HCT116 (cell line): ENCODE measurements at regions not wholly inside any gene's neighbourhood (a gene's known extent, or its start where the extent isn't known, plus 50 kb on each side); places are given as distances from the start of the nearest gene placed in this dataset.

Experiments used
- ATAC-seq: fragments of 200-7000 bp; cut with Tn5 transposase; 2 replicates; pipeline ENCODE4 v1.9.1; 2020; ENCODE audit warnings: mild to moderate bottlenecking, moderate library complexity
- BruUV-seq: library from RNA; stranded (reverse); fragments of 400-500 nt; replicated peaks from 2 replicates; lab custom pipeline; 2021; lab: Mats Ljungman, UMichigan
- CTCF ChIA-PET: fragments of 300-600 bp; sonication (Branson Sonifier 250); formaldehyde crosslinking; loops from one replicate; lab custom pipeline; 2021; ENCODE audit warnings: antibody characterized with exemption; lab: Charles Lee
- POLR2A ChIA-PET: fragments of 300-600, 350-600 bp; sonication (Branson Sonifier 250); formaldehyde crosslinking; loops from one replicate; lab custom pipeline; 2021; ENCODE audit warnings: antibody characterized with exemption; lab: Charles Lee
- RAD21 ChIA-PET, 2 experiments: fragments of 300-600 bp; sonication (Branson Sonifier 250); formaldehyde crosslinking; loops; one replicate each; lab custom pipeline; 2023; ENCODE audit warnings: low total read pairs in 2 of 2; ENCODE audit not compliant: uncharacterized antibody in 2 of 2, unreplicated experiment in 2 of 2, low non-redundant PET in 1 of 2; lab: Charles Lee
- DNase-seq: peaks from one replicate; pipeline ENCODE4 v3.0.0-alpha.2; 2010; ENCODE audit warnings: low read depth, low spot score
- H2AFZ ChIP-seq: fragments of 200-600 bp; shearing (Covaris generic), sonication (generic); 2 replicates; pipeline ENCODE4 v1.6.1; 2017; ENCODE audit warnings: low read depth, mixed run types, mixed read lengths, antibody characterized with exemption, low read length; ENCODE audit not compliant: poor library complexity, severe bottlenecking
- H3K27ac ChIP-seq: 2 replicates; pipeline ENCODE4 v1.5.1; 2012; ENCODE audit warnings: low read depth, low read length
- H3K27me3 ChIP-seq: fragments of 200-600 bp; sonication (generic); 2 replicates; pipeline ENCODE4 v1.6.1; 2016; ENCODE audit warnings: mixed run types, low read length, mixed read lengths; ENCODE audit not compliant: insufficient read depth
- H3K36me3 ChIP-seq, 2 experiments: fragments of 200-500 bp in 1 of 2; fragments of 200-600 bp in 1 of 2; sonication (Bioruptor generic) in 1 of 2; sonication (generic) in 1 of 2; 2 replicates each; pipeline versions ENCODE4 v1.5.1 to v1.6.1; 2014 to 2016; ENCODE audit warnings: low read length in 2 of 2, inconsistent platforms in 1 of 2, mixed read lengths in 1 of 2, mixed run types in 1 of 2; ENCODE audit not compliant: insufficient read depth in 2 of 2, control insufficient read depth in 1 of 2
- H3K4me1 ChIP-seq, 2 experiments: fragments of 200-600 bp in 1 of 2; sonication (generic) in 1 of 2; 2 replicates each; pipeline versions ENCODE4 v1.5.1 to v1.6.1; 2012 to 2017; ENCODE audit warnings: low read length in 2 of 2, inconsistent platforms in 1 of 2, mild to moderate bottlenecking in 1 of 2, mixed read lengths in 1 of 2, mixed run types in 1 of 2, moderate library complexity in 1 of 2; ENCODE audit not compliant: insufficient read depth in 2 of 2, control insufficient read depth in 1 of 2
- H3K4me2 ChIP-seq: fragments of 200-600 bp; sonication (generic); 2 replicates; pipeline ENCODE4 v1.6.1; 2017; ENCODE audit warnings: mixed run types, low read length, mixed read lengths
- H3K4me3 ChIP-seq, 2 experiments: fragments of 200-600 bp in 1 of 2; sonication (generic) in 1 of 2; replicated peaks in 1 of 2; 2 replicates each; pipeline ENCODE4 v1.5.1; 2011 to 2016; ENCODE audit warnings: low read length in 2 of 2, control low read depth in 1 of 2, low read depth in 1 of 2, mild to moderate bottlenecking in 1 of 2, mixed read lengths in 1 of 2, mixed run types in 1 of 2
- H3K79me2 ChIP-seq: fragments of 200-600 bp; sonication (generic); 2 replicates; pipeline ENCODE4 v1.6.1; 2017; ENCODE audit warnings: mild to moderate bottlenecking, mixed run types, low read length, moderate library complexity, mixed read lengths; ENCODE audit not compliant: insufficient read depth
- H3K9ac ChIP-seq: fragments of 200-600 bp; sonication (generic); 2 replicates; pipeline ENCODE4 v1.6.1; 2016; ENCODE audit warnings: low read length, mixed read lengths
- H3K9me2 ChIP-seq: fragments of 200-600 bp; sonication (generic), shearing (Covaris generic); 2 replicates; pipeline ENCODE4 v1.6.1; 2017; ENCODE audit warnings: mixed run types, mild to moderate bottlenecking, moderate library complexity; ENCODE audit not compliant: insufficient read depth
- H3K9me3 ChIP-seq, 2 experiments: fragments of 200-500 bp in 1 of 2; fragments of 200-600 bp in 1 of 2; sonication (Bioruptor generic) in 1 of 2; sonication (generic) in 1 of 2; 2 replicates each; pipeline ENCODE4 v1.6.1; 2014 to 2017; ENCODE audit warnings: low read length in 2 of 2, mixed read lengths in 2 of 2, inconsistent platforms in 1 of 2, low read depth in 1 of 2, mild to moderate bottlenecking in 1 of 2, mixed run types in 1 of 2, moderate library complexity in 1 of 2; ENCODE audit not compliant: control insufficient read depth in 1 of 2, insufficient read depth in 1 of 2
- H4K20me1 ChIP-seq: fragments of 200-600 bp; sonication (generic), shearing (Covaris generic); 2 replicates; pipeline ENCODE4 v1.6.1; 2017; ENCODE audit warnings: mixed run types, mild to moderate bottlenecking, moderate library complexity; ENCODE audit not compliant: insufficient read depth
- CBX3 ChIP-seq: IDR thresholded peaks from 2 replicates; pipeline ENCODE4 v1.6.1; 2012; ENCODE audit warnings: low read depth
- CEBPB ChIP-seq: IDR thresholded peaks from 2 replicates; pipeline ENCODE4 v1.6.1; 2012; ENCODE audit warnings: low read depth
- EZH2 ChIP-seq: fragments of 200-600 bp; sonication (generic); IDR thresholded peaks from 2 replicates; pipeline ENCODE4 v1.6.1; 2017; ENCODE audit warnings: antibody characterized with exemption, mixed run types
- EZH2phosphoT487 ChIP-seq: fragments of 200-600 bp; IDR thresholded peaks from 2 replicates; pipeline ENCODE4 v1.6.1; 2018; ENCODE audit warnings: antibody characterized with exemption, borderline replicate concordance
- JUND ChIP-seq: IDR thresholded peaks from 2 replicates; pipeline ENCODE4 v1.6.1; 2012
- POLR2A ChIP-seq: IDR thresholded peaks from 2 replicates; pipeline ENCODE4 v1.7.0; 2011; ENCODE audit warnings: borderline replicate concordance; ENCODE audit not compliant: insufficient read depth, insufficient read length; ENCODE audit errors: extremely low read depth
- POLR2AphosphoS5 ChIP-seq: IDR thresholded peaks from 2 replicates; pipeline ENCODE4 v1.6.1; 2011; ENCODE audit warnings: mild to moderate bottlenecking, low read depth, low read length, moderate library complexity
- RAD21 ChIP-seq: IDR thresholded peaks from 2 replicates; pipeline ENCODE4 v1.6.1; 2012; ENCODE audit warnings: low read depth, mild to moderate bottlenecking
- REST ChIP-seq: IDR thresholded peaks from 2 replicates; pipeline ENCODE4 v1.6.1; 2012; ENCODE audit warnings: low read depth
- SIN3A ChIP-seq: IDR thresholded peaks from 2 replicates; pipeline ENCODE4 v1.6.1; 2012; ENCODE audit warnings: low read depth
- SRF ChIP-seq: IDR thresholded peaks from 2 replicates; pipeline ENCODE4 v1.6.1; 2012; ENCODE audit warnings: low read depth
- YY1 ChIP-seq: IDR thresholded peaks from 2 replicates; pipeline ENCODE4 v1.6.1; 2011; ENCODE audit warnings: low read length, low read depth, moderate library complexity, mild to moderate bottlenecking; ENCODE audit not compliant: insufficient replicate concordance; ENCODE audit errors: extremely low read depth
- ZFX ChIP-seq: fragments of 450-650 bp; IDR thresholded peaks from 2 replicates; pipeline ENCODE4 v1.6.1; 2017
- intact Hi-C: fragments of 100-400 bp; cut with micrococcal nuclease; formaldehyde crosslinking; loops from 2 replicates; pipeline ENCODE4 v1.10.0; 2022
- TF ChIP-seq, protein P1 (sequence below): IDR thresholded peaks from 2 replicates; pipeline ENCODE4 v1.6.1; 2012

GRCh38 chr6:146876271-146877151, 277.7 kb downstream of the ADGB start:
- intact Hi-C loops, result no loop called here
- no peaks in the 10 kb centered on the region for H4K20me1 ChIP-seq
- POLR2A ChIA-PET, result no interaction called here
- RAD21 ChIA-PET, result no interaction called here
- DNase-seq, result no peak
- no peak overlapping the region for H3K9ac ChIP-seq
- H3K27ac ChIP-seq, result no peak overlapping the region
- no peak overlapping the region for H3K4me3 ChIP-seq
- H3K27me3 ChIP-seq, result no peaks in the 10 kb centered on the region
- no peaks in the 10 kb centered on the region for H3K4me1 ChIP-seq
- CTCF ChIA-PET, result interaction anchor here (1.0 kb wide), 1 partner anchor 91 kb away, joined by 3 read pairs; no protein-coding TSS in a partner anchor
- ATAC-seq, result no peak
- peak overlapping the region; percentile 51 for H2AFZ ChIP-seq
- TF ChIP-seq POLR2AphosphoS5, result no peak
- no peak for TF ChIP-seq JUND
- TF ChIP-seq ZFX, result no peak
- no peak for TF ChIP-seq CBX3
- no peak for TF ChIP-seq RAD21
- no peak for TF ChIP-seq POLR2A
- TF ChIP-seq SRF, result no peak
- no peak for TF ChIP-seq CEBPB
- no peak for TF ChIP-seq EZH2phosphoT487
- TF ChIP-seq, protein P1, sequence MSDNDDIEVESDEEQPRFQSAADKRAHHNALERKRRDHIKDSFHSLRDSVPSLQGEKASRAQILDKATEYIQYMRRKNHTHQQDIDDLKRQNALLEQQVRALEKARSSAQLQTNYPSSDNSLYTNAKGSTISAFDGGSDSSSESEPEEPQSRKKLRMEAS, result no peak
- TF ChIP-seq EZH2, result no peak
- TF ChIP-seq YY1, result no peak
- TF ChIP-seq REST, result no peak
- TF ChIP-seq SIN3A, result no peak
- H3K36me3 ChIP-seq, result no peaks in the 10 kb centered on the region
- no TSS peak for BruUV-seq
- H3K9me3 ChIP-seq, result no peaks in the 10 kb centered on the region
- no peaks in the 10 kb centered on the region for H3K9me2 ChIP-seq
- no peaks in the 10 kb centered on the region for H3K79me2 ChIP-seq
- no peak overlapping the region for H3K4me2 ChIP-seq
